Thyroid gland (tissue), 4 donors: ENCODE measurements at regions not wholly inside any gene's neighbourhood (a gene's known extent, or its start where the extent isn't known, plus 50 kb on each side); places are given as distances from the start of the nearest gene placed in this dataset.
"Not testable (repeated sequence)": the region's sequence is repeated elsewhere in the genome, so short reads cannot be mapped to it uniquely, and the experiment has no call there.

ENCODE experiments used
- CTCF ChIP-seq, 6 experiments: fragments of 200-600 bp in 3 of 6; fragments of 450-650 bp in 3 of 6; sonication (generic) in 3 of 6; IDR thresholded peaks; one replicate each; pipeline ENCODE4 v1.5.1; 2016 to 2019; ENCODE audit warnings: antibody characterized with exemption in 6 of 6, mild to moderate bottlenecking in 2 of 6, inconsistent platforms in 1 of 6, moderate library complexity in 1 of 6
- POLR2A ChIP-seq, 2 donors: fragments of 450-650 bp; IDR thresholded peaks; one replicate each; pipeline ENCODE4 v1.6.1; 2017; ENCODE audit warnings: antibody characterized with exemption in 2 of 2, mild to moderate bottlenecking in 2 of 2, moderate library complexity in 1 of 2

DNA sequence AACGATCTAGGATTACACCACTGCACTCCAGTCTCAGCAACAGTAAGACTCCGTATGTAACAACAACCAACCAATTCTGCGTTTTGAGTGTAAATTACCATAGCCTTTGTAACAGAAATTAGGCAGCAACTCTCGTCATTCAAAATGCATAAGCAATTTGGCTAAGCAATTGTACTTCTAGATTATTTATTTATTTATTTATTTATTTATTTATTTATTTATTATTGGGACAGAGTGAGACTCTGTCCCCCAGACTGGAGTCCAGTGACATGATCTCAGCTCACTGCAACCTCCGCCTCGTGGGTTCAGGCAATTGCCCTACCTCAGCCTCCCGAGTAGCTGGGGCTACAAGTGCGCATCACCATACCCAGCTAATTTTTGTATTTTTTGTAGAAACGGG lies 217.7 kb downstream of the POTEG start:
- TF ChIP-seq CTCF, POLR2A (IDR thresholded peaks at IDR 0.05): not testable (repeated sequence)
